SK-N-SH (cell line): ENCODE measurements at regions not wholly inside any gene's neighbourhood (a gene's known extent, or its start where the extent isn't known, plus 50 kb on each side); places are given as distances from the start of the nearest gene placed in this dataset.
"Not testable (repeated sequence)": the region's sequence is repeated elsewhere in the genome, so short reads cannot be mapped to it uniquely, and the experiment has no call there.

Experiments
- CTCF ChIA-PET: fragments of 300-600, 350-600 bp; formaldehyde crosslinking; extraction: SDS; loops from one replicate; lab custom pipeline; 2021; lab: Yijun Ruan, JAX
- POLR2A ChIA-PET: fragments of 350-600 bp; sonication (Branson Sonifier 250); formaldehyde crosslinking; extraction: SDS; loops from one replicate; lab custom pipeline; 2020; ENCODE audit warnings: antibody characterized with exemption, inconsistent platforms; lab: Yijun Ruan, JAX
- DNase-seq: peaks from one replicate; pipeline ENCODE4 v3.0.0; 2012
- H2AFZ ChIP-seq: fragments of 200-600 bp; sonication (generic); 2 replicates; pipeline ENCODE4 v1.8.1; 2016; ENCODE audit warnings: antibody characterized with exemption, mild to moderate bottlenecking, low read depth
- H3F3A ChIP-seq: fragments of 200-600 bp; sonication (generic); replicated peaks from 2 replicates; pipeline ENCODE3; 2016; ENCODE audit warnings: antibody characterized with exemption, mild to moderate bottlenecking; ENCODE audit not compliant: insufficient read depth
- H3K27ac ChIP-seq, 2 experiments: fragments of 200-500 bp in 1 of 2; fragments of 200-600 bp in 1 of 2; sonication (Bioruptor generic) in 1 of 2; sonication (generic), shearing (Covaris generic) in 1 of 2; 2 replicates each; pipeline versions ENCODE4 v1.5.1 to v1.6.1; 2014 to 2016; ENCODE audit warnings: low read depth in 2 of 2, inconsistent platforms in 1 of 2, low read length in 1 of 2, mild to moderate bottlenecking in 1 of 2, mixed read lengths in 1 of 2
- H3K27me3 ChIP-seq: fragments of 200-600 bp; sonication (generic), shearing (Covaris generic); 2 replicates; pipeline ENCODE4 v1.6.1; 2016; ENCODE audit warnings: mixed run types; ENCODE audit not compliant: insufficient read depth
- H3K36me3 ChIP-seq, 2 experiments: fragments of 200-500 bp in 1 of 2; fragments of 200-600 bp in 1 of 2; sonication (Bioruptor generic) in 1 of 2; sonication (generic) in 1 of 2; replicated peaks in 1 of 2; 2 replicates each; pipeline versions ENCODE3 to v1.5.1; 2014 to 2016; ENCODE audit warnings: low read length in 1 of 2, mild to moderate bottlenecking in 1 of 2; ENCODE audit not compliant: insufficient read depth in 2 of 2, control insufficient read depth in 1 of 2
- H3K4me1 ChIP-seq, 2 experiments: fragments of 200-500 bp in 1 of 2; fragments of 200-600 bp in 1 of 2; sonication (Bioruptor generic) in 1 of 2; sonication (generic), shearing (Covaris generic) in 1 of 2; 2 replicates each; pipeline versions ENCODE4 v1.5.1 to v1.6.1; 2014 to 2016; ENCODE audit warnings: low read depth in 1 of 2, low read length in 1 of 2, mixed run types in 1 of 2; ENCODE audit not compliant: insufficient read depth in 2 of 2, control insufficient read depth in 1 of 2
- H3K4me2 ChIP-seq: fragments of 200-600 bp; sonication (generic), shearing (Covaris generic); 2 replicates; pipeline ENCODE4 v1.6.1; 2017; ENCODE audit warnings: mixed run types
- H3K4me3 ChIP-seq, 2 experiments: fragments of 200-500 bp in 1 of 2; fragments of 200-600 bp in 1 of 2; sonication (Bioruptor generic) in 1 of 2; sonication (generic), shearing (Covaris generic) in 1 of 2; 2 replicates each; pipeline versions ENCODE4 v1.5.1 to v1.8.1; 2014 to 2016; ENCODE audit warnings: low read depth in 2 of 2, inconsistent platforms in 1 of 2, low read length in 1 of 2, mild to moderate bottlenecking in 1 of 2, mixed read lengths in 1 of 2, moderate library complexity in 1 of 2
- H3K79me2 ChIP-seq: fragments of 200-600 bp; sonication (generic); 2 replicates; pipeline ENCODE4 v1.8.1; 2017; ENCODE audit warnings: mild to moderate bottlenecking; ENCODE audit not compliant: insufficient read depth
- H3K9ac ChIP-seq: fragments of 200-600 bp; sonication (generic); 2 replicates; pipeline ENCODE4 v1.6.1; 2017; ENCODE audit warnings: mixed run types
- H3K9me2 ChIP-seq: fragments of 200-600 bp; sonication (generic); 2 replicates; pipeline ENCODE4 v1.6.1; 2017; ENCODE audit warnings: mixed run types
- H3K9me3 ChIP-seq: fragments of 200-600 bp; sonication (generic); 2 replicates; pipeline ENCODE4 v1.6.1; 2017; ENCODE audit warnings: mixed run types, mild to moderate bottlenecking, moderate library complexity
- H4K20me1 ChIP-seq: fragments of 200-600 bp; sonication (generic); 2 replicates; pipeline ENCODE4 v1.6.1; 2017; ENCODE audit warnings: mild to moderate bottlenecking, mixed run types; ENCODE audit not compliant: insufficient read depth
- CHD2 ChIP-seq: fragments of 150-350 bp; IDR thresholded peaks from 2 replicates; pipeline ENCODE4 v1.6.1; 2018; ENCODE audit warnings: low read length; ENCODE audit not compliant: partially characterized antibody
- CTCF ChIP-seq: fragments of 200-600 bp; sonication (generic); IDR thresholded peaks from 2 replicates; pipeline ENCODE4 v1.6.1; 2017; ENCODE audit warnings: antibody characterized with exemption, mild to moderate bottlenecking, moderate library complexity
- ELF1 ChIP-seq: IDR thresholded peaks from 2 replicates; pipeline ENCODE4 v1.4.0; 2012
- EZH2phosphoT487 ChIP-seq: fragments of 200-600 bp; sonication (generic); IDR thresholded peaks from 2 replicates; pipeline ENCODE4 v1.6.1; 2017; ENCODE audit warnings: low read depth, mixed run types, mild to moderate bottlenecking, antibody characterized with exemption, moderate library complexity, borderline replicate concordance
- FOXJ3 ChIP-seq: sonication (generic); formaldehyde crosslinking; IDR thresholded peaks from 2 replicates; pipeline ENCODE4 v1.5.1; 2020; ENCODE audit warnings: mild to moderate bottlenecking, missing genetic modification reagents
- GABPA ChIP-seq: IDR thresholded peaks from 2 replicates; pipeline ENCODE4 v1.4.0; 2012; ENCODE audit warnings: low read depth, mild to moderate bottlenecking
- GATA2 ChIP-seq: sonication (generic); formaldehyde crosslinking; IDR thresholded peaks from 2 replicates; pipeline ENCODE4 v1.5.0; 2020; ENCODE audit warnings: mild to moderate bottlenecking, missing genetic modification reagents
- MEF2A ChIP-seq: IDR thresholded peaks from 2 replicates; pipeline ENCODE4 v1.4.0; 2012; ENCODE audit warnings: low read depth, borderline replicate concordance
- MXI1 ChIP-seq: IDR thresholded peaks from 2 replicates; pipeline ENCODE4 v1.6.1; 2012; ENCODE audit warnings: mild to moderate bottlenecking, low read depth, low read length, improper control_type of control experiment
- NFIC ChIP-seq: IDR thresholded peaks from 2 replicates; pipeline ENCODE4 v1.4.0; 2012; ENCODE audit warnings: borderline replicate concordance
- POLR2AphosphoS5 ChIP-seq: IDR thresholded peaks from 2 replicates; pipeline ENCODE4 v1.6.1; 2012; ENCODE audit warnings: low read depth, low read length
- RXRA ChIP-seq: IDR thresholded peaks from 2 replicates; pipeline ENCODE4 v1.4.0; 2012; ENCODE audit warnings: low read depth, mild to moderate bottlenecking, borderline replicate concordance
- SIN3A ChIP-seq: IDR thresholded peaks from 2 replicates; pipeline ENCODE4 v1.6.1; 2012; ENCODE audit warnings: low read depth, mild to moderate bottlenecking, low read length, moderate library complexity, borderline replicate concordance
- TAF1 ChIP-seq: IDR thresholded peaks from 2 replicates; pipeline ENCODE4 v1.6.1; 2012; ENCODE audit warnings: low read depth, mild to moderate bottlenecking, low read length, moderate library complexity, borderline replicate concordance
- USF1 ChIP-seq: IDR thresholded peaks from 2 replicates; pipeline ENCODE4 v1.4.0; 2012; ENCODE audit warnings: low read depth, borderline replicate concordance
- USF2 ChIP-seq: fragments of 150-350 bp; IDR thresholded peaks from 2 replicates; pipeline ENCODE4 v1.6.1; 2017; ENCODE audit warnings: antibody characterized with exemption, low read length, low read depth, borderline replicate concordance
- WGBS: methylation state at CpG from one replicate; pipeline ENCODE4 v1.1.6; 2017; ENCODE audit warnings: low lambda C conversion rate; 5-methylcytosine and 5-hydroxymethylcytosine counted together
- TF ChIP-seq, protein P1 (sequence below): IDR thresholded peaks from 2 replicates; pipeline ENCODE4 v1.4.0; 2012; ENCODE audit warnings: low read depth, borderline replicate concordance
- TF ChIP-seq, protein P2 (sequence below): IDR thresholded peaks from 2 replicates; pipeline ENCODE4 v1.4.0; 2012; ENCODE audit warnings: low read depth

DNA sequence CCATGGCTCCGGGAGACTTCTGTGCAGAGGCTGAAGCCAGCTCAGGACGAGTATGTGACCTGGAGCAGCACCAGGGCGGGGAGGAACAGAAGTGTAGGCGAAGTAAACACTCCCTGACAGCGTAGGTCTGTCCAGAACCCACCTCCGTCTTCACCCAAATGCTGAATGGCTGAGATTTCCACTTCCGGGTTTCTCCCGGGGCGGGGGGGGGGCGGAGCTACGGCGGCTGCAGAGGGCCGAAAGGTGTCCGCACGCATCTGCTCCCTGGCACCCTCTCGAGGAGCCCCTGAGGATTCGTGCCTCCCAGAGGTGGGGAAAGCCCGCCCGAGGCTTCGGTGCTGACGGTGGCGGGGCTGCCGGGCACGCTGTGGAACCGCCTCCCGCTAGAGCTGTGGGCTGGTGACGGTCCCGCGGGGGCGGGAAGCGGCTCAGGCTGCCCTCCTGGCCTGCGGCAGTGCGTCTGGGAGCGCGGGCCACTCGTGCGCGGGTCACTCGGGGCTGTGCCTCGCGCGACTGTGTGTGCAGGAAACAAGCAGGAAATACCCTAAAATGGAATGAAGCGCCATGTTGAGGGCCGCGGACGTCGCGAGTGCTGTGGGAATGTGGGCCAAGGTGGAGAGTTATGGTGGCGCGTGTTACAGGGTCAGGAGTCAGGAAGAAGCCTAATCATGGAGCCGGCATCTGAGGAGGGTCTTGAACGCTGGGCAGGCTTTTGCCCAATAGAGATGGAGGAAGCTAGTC lies 1425.4 kb downstream of the FOXD4L5 start:
- H3K4me3 ChIP-seq = peak overlapping the region; percentile 71 to 97
- H3K9me2 ChIP-seq = no peaks in the 10 kb centered on the region
- TF ChIP-seq RXRA = no peak
- TF ChIP-seq USF2 = no peak
- TF ChIP-seq CHD2 = peak; percentile 4
- peak; percentile 91 for TF ChIP-seq ELF1
- no peak for TF ChIP-seq NFIC
- no peak for TF ChIP-seq GATA2 (CRISPR knock-in tag)
- TF ChIP-seq FOXJ3 (CRISPR knock-in tag) = no peak
- TF ChIP-seq, protein P1, sequence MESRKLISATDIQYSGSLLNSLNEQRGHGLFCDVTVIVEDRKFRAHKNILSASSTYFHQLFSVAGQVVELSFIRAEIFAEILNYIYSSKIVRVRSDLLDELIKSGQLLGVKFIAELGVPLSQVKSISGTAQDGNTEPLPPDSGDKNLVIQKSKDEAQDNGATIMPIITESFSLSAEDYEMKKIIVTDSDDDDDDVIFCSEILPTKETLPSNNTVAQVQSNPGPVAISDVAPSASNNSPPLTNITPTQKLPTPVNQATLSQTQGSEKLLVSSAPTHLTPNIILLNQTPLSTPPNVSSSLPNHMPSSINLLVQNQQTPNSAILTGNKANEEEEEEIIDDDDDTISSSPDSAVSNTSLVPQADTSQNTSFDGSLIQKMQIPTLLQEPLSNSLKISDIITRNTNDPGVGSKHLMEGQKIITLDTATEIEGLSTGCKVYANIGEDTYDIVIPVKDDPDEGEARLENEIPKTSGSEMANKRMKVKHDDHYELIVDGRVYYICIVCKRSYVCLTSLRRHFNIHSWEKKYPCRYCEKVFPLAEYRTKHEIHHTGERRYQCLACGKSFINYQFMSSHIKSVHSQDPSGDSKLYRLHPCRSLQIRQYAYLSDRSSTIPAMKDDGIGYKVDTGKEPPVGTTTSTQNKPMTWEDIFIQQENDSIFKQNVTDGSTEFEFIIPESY = 0 out of 2 replicates have a peak, but pooled peaks have one; percentile 33
- TF ChIP-seq POLR2AphosphoS5 = peak; percentile 58
- TF ChIP-seq USF1 = no peak
- TF ChIP-seq MEF2A = no peak
- TF ChIP-seq GABPA = peak; percentile 53; the same call in 1 of the 2 replicates
- TF ChIP-seq, protein P2, sequence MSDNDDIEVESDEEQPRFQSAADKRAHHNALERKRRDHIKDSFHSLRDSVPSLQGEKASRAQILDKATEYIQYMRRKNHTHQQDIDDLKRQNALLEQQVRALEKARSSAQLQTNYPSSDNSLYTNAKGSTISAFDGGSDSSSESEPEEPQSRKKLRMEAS = peak; percentile 88
- TF ChIP-seq EZH2phosphoT487 = no peak
- TF ChIP-seq SIN3A = 0 out of 2 replicates have a peak, but pooled peaks have one; percentile 31
- TF ChIP-seq MXI1 = 0 out of 2 replicates have a peak, but pooled peaks have one; percentile 18
- peak; percentile 27 for TF ChIP-seq CTCF
- peak; percentile 64; the same call in 1 of the 2 replicates for TF ChIP-seq TAF1
- H3K79me2 ChIP-seq = peaks cover 15% of the 10 kb centered on the region
- H3K9ac ChIP-seq = peak overlapping the region; percentile 86
- peak overlapping the region; percentile 71 to 78 for H3K27ac ChIP-seq
- H2AFZ ChIP-seq = peak overlapping the region; percentile 98
- no peaks in the 10 kb centered on the region for H3K36me3 ChIP-seq
- H3F3A ChIP-seq = no peaks in the 10 kb centered on the region
- H3K4me2 ChIP-seq = peak overlapping the region; percentile 85
- WGBS = 13% methylated on average over 34 of the region's 52 CpGs
- H3K9me3 ChIP-seq = no peaks in the 10 kb centered on the region
- H3K4me1 ChIP-seq = peaks cover 0 to 4% of the 10 kb centered on the region in 2 experiments; a peak in 1 of 4 replicates
- ChIA-PET POLR2A (no interaction called here), CTCF (no interaction called here)
- no peaks in the 10 kb centered on the region for H3K27me3 ChIP-seq
- DNase-seq = peak; percentile 86
- no peaks in the 10 kb centered on the region for H4K20me1 ChIP-seq

- H3K27me3 ChIP-seq, H3F3A ChIP-seq, POLR2A ChIA-PET, H3K36me3 ChIP-seq, H3K4me1 ChIP-seq, H4K20me1 ChIP-seq, CTCF ChIA-PET, H3K9me3 ChIP-seq, H3K9me2 ChIP-seq: not testable (repeated sequence)
- 1% methylated on average over 10 of the region's 24 CpGs for WGBS
- Histone ChIP-seq H3K4me2 (peak overlapping the region; percentile 85), H3K27ac (peak overlapping the region; percentile 58 to 71), H3K79me2 (peaks cover 15% of the 10 kb centered on the region), H2AFZ (peak overlapping the region; percentile 94), H3K4me3 (peak overlapping the region; percentile 71 to 97), H3K9ac (peak overlapping the region; percentile 86)
- DNase-seq = peak; percentile 32
Measured at GRCh38 chr9:63859090-63859474, 1425.9 kb downstream of the FOXD4L5 start.
